ENCODE measurements at regions not wholly inside any gene's neighbourhood (a gene's known extent, or its start where the extent isn't known, plus 50 kb on each side); places are given as distances from the start of the nearest gene placed in this dataset.
"Not testable (repeated sequence)": the region's sequence is repeated elsewhere in the genome, so short reads cannot be mapped to it uniquely, and the experiment has no call there.

DNA sequence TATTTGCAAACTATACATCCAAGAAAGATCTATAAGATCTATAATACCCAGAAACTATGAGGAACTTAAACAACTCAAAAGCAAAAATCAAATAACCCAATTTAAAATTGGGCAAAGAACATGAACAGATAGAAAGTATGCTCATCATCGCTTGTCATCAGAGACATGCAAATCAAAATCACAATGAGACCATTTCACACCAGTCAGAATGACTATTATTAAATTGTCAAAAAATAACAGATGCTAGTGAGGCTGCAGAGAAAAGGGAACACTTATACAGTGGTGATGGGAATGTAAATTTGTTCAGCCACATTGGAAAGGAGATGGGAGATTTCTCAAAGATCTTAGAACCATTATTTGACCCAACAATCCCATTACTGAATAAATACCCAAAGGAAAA is 1451.7 kb upstream of the ADGRL3 start:
- DNase-seq, result no peak

DNA sequence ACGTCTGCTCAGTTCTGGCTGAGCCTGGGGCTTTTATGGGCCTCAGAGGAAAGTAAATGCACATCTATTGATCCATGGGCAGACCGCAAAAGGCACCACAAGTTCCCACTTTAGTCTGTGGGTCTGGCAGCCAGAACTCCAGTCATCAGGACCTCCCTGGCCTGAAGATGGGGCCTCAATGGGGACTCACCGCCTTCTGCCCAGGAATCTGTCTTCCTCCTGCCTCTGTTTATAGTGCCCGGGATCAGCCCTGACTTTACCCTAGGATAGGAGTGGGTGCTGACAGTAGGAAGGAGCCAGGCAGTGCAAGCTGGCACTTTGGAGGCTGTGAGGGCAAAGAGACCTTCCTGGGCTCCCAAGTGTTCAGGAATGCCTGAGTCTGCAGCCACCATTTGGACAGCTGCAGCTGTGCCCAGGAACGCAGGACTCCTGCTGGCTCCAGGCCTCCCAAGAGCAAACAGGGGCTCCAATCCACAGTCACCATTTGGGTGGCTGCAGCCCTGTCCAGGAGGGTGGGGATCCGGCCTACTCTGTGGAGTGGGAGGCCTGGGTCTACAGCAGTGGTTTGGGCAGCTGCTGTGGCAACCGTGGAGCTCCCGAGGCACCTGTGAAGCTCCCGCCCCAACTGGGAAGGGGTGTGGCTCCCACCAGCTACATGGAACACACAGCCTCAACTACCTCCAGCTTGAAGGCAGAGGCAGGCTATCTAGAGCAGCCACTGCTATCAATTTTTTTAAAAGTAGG is 1440.9 kb upstream of the ADGRL3 start:
- DNase-seq, result no peak

DNA sequence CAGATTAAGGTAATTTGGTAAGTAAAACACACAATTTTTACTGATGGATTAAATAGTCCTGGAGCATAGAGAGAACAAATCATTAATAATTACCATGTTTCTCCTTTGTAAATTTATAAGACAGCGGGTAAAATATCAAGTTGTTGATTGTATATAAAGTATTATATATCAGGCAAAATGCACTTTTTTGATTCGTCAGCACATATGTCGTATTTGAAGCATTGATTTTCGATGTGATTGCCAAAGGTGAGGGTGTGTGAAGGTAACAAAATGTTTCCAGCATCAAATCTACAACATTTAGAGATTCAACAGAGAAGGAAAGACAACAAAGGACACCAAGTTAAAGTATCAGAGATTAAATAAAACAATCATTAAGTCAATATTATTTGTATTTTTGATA is 1437.8 kb upstream of the ADGRL3 start:
- DNase-seq, result no peak

DNA sequence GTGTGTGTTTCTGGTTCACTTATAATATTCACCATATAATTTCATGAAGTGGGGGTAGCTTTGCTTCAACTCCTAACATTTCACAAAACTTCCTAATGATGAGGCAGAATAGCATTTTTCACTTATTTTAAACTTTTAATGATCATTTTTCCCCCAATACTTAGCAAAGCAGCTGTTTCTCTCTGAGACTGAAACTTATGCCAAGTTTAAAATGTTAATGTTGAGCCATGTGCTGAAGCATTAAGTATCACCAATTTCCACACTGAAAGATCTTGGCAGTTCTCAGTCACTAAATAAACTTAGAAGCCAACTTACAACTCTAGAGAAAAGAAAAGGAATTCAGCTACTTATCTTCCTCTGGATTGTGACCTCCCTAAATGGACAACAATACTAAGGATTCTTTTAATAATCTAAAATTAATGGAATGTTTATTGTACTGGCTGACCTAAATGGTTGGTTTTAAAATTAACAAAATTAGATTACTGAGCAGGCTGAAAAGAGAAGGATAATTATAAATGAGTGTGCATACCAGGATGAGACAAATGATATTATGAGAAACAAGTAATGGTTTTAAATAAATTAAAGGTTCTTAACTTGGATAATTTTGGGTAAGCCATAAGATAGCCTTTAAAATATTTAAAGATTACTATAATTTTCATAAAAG is 1429.4 kb upstream of the ADGRL3 start:
- DNase-seq, result no peak

DNA sequence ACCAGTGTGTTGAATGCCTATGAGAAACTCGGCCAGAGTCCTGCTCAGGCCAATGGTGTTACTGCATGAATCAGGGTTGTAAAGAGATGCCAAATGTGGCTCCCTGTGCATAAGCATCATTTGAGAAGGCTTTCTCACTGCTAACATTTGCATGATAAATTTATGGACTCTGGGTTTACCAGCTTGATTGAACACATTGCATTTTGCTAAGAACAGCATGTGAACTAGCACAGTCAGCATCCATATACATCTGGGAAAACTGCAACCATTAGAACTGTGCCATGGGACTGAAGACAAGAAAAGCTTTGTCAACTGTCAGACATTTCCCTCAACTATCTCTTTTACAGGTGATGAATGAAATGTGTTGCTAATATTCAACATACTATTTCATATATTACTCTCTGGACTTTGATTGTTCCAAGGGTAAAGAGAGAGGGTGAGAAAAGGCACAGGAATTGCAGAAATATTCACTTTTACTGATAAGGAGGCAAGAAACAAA is 1427.4 kb upstream of the ADGRL3 start:
- no peak for DNase-seq

DNA sequence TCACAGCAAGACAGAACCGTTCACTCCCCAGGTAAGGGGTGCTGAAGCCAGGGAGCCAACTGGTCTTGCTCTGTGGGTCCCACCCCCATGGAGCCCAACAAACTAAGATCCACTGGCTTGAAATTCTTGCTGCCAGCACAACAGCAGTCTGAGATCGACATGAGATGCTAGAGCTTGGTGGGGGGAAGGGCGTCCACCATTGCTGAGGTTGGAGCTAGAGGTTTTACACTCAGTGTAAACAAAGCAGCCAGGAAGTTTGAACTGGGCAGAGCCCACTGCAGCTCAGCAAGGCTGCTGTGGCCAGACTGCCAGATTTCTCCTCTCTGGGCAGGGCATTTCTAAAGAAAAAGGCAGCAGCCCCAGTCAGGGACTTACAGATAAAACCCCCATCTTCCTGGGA is 1419.9 kb upstream of the ADGRL3 start:
- DNase-seq, result not testable (repeated sequence)

DNA sequence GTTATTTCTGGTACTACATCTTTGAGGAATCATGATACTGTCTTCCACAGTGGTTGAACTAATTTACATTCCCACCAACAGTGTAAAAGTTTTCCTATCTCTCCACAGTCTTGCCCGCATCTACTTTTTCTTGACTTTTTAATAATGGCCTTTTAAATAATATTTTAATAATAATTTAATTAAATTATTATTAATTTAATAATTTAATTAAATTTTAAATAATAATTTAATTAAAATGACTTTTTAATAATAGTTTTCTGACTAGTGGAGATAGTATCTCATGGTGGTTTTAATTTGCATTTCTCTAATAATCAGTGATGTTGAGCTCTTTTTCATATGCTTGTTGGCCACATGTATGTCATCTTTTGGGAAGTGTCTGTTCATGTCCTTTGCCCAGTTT is 1395.0 kb upstream of the ADGRL3 start:
- no peak for DNase-seq

DNA sequence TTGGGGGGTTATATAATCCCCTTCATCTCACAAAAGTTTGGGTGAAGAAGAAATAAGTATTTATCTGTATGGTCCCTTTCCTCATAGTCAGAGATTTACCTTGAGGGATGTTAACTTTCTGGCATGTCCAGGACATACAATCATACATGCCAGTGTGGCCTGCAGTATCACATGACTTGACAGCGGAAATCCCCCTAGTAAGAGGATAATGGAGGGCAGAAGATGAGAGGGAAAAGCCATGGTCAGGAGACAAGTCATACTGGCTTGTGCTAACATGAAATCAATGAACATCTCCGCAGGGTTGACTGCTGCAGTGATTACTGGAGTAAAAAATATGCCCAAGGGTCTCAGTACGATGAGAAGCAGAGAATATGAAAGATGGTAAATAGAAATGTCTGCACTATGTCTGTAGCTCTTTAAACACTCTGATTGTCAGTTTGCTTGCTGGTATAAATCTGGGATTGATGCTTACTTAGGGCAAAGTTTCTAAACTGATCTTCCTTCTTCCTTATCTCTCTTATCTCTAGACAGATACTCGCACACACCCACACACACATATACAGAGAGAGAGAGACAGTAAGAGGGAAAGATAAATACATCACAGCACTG is 1385.6 kb upstream of the ADGRL3 start:
- no peak for DNase-seq

DNA sequence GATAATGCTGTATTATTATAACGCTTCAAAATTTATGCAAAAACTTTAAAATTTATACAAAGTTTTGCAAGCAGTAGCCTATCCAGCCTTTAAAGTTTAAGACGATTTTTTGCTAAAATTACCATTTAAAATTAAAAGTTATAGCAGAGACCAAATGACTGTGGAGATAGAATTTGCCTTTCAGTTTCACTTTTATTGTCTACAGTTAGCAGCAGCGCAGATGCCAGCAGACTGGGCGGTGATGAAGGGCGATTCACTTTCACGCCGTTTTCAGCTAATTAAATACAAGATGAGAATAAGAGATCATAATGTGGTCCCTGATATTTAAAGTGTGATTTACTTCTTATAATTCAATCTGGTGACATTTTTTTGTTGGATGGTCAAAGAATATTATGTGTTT is 1381.5 kb upstream of the ADGRL3 start:
- DNase-seq, result no peak

DNA sequence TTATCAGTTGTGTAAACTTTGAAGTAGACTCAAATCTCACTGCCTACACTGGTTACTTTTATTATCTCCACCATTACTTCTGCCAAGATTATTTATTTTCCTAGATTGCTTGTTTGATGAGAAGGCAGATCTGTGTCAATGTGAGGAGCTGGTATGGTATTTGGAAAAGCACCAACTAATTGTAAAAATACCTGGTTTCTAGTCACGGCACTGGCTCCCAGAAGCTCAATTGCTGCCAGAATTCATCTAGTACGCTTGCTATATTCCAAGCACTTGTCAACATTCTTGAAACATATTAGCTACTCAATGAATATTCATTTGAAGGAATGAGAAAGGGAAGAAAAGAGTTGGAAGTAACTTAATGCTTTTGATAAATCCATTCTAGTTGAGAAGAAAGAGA is 1376.8 kb upstream of the ADGRL3 start:
- no peak for DNase-seq

DNA sequence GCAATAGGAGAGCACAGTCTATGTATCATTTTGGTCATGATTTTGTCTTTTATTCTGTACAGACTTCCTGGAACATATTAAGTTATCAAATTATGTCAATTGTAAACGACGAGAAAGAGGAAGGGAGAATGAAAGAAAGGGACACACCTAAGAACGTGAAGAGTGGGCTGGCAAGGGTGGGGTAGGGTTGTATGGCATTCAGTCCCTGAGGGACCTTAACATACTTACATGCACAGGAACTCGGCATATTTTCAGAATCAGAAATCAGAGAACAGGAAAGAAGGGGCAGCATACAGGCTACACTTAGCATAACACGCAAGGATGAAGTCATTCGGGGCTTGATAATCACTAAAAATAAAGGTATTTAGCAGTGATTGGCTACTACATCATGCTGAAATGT is 1375.0 kb upstream of the ADGRL3 start:
- no peak for DNase-seq

DNA sequence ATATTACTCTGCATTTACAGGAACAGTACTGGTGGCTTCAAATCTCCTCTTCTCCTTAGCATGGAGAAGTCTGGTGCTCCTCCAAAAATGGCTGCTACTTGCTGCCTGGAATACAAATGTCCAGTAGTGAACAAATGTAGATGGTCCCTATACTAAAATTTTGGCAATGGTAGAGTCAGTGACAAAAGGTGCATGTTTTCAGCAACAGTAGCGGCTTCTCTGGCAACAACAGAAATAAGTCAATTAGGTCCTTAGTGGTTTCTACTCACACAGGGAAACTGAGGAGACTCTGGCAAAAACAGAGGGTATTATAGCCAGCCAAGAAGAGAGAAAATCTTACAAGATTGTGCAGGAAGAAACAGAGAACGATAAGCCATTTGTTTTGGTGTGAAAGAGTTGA is 1368.4 kb upstream of the ADGRL3 start:
- no peak for DNase-seq

DNA sequence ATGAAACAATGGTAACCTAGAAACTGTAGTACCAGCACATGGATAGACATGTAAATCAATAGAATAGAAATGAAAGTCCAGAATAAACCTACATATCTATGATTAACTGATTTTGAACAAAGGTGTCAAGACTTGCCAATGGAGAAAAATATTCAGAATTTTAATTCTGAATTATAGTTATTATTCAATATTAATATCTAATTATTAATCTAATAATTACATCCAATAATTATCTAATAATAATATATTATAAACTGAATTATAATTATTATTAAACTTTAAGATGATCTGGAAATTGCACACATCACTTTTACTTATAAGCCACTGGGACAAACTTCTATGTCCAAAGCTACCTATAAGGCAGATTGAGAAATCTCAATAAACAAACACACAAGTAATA is 1365.2 kb upstream of the ADGRL3 start:
- DNase-seq, result no peak

DNA sequence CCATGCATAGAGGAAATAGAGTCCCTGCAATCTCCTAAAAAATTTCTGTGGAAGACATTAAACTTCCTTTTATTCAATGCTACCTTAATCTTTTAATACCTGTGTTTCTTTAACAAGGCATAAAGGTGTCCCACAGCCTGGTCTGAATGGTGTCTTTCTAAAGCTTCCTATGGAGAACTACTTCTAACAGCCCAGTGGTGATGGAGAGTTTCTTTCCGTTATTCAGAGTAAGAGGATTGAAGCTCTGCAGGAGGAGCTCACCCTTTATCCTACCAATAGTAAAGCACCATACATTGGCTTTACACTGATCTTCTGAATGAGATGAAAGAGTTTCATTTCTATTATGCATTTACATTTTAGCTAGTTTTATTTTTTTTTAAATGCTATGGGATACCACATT is 1362.4 kb upstream of the ADGRL3 start:
- no peak for DNase-seq

DNA sequence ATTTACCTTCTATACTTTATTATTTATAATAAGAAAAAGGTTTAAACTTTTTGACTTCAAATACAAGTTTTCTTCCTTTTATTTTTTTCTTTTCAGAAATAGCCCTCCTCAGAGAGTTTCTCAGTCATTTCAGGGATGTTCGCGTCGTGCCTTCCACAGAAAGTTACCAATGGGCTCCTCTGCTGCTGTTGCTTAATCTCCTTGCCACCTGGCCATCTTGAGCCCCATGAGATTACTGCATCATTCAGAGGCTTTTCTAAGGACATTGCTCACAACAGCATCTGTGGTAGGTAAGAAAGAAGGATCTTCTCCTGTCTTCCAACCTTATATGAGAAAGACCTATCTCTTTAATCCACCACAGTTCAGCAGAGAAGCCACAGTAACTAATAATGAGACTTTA is 1361.9 kb upstream of the ADGRL3 start:
- DNase-seq, result no peak

DNA sequence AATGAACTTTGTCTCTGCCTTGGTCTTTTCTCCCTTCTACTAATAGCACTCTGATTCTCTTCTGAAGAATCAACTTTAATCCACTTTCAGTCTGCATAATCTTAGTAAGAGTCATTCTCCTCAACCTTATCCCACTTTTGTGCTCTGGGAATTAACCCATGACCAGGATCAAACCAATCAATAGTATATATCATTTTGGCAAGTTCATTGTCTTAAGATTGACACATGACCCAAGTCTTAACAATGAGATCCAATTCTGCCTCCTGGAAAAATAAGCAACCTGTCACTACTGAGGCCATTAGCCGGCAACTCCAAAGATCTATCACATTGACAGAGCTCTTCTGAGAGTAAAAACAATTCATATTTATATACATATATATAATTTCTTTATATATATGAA is 1358.4 kb upstream of the ADGRL3 start:
- no peak for DNase-seq

DNA sequence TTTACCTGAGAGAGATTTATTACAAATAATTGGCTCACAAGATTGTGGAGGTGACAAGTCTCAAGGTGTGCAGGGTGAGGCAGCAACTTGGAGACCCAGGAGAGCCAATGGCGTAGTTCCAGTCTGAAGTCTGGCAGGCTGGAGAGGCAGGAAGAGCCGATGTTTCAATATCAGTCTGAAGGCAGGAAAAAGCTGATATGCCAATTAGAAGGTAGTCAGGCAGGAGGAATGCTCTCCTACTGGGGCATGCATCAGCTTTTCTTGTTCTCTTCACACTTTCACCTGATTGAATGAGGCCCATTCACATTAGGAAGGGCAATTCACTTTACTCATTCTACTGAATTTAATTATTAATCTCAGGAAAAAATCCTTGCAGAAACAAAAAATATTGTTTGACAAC is 1351.7 kb upstream of the ADGRL3 start:
- DNase-seq, result no peak

DNA sequence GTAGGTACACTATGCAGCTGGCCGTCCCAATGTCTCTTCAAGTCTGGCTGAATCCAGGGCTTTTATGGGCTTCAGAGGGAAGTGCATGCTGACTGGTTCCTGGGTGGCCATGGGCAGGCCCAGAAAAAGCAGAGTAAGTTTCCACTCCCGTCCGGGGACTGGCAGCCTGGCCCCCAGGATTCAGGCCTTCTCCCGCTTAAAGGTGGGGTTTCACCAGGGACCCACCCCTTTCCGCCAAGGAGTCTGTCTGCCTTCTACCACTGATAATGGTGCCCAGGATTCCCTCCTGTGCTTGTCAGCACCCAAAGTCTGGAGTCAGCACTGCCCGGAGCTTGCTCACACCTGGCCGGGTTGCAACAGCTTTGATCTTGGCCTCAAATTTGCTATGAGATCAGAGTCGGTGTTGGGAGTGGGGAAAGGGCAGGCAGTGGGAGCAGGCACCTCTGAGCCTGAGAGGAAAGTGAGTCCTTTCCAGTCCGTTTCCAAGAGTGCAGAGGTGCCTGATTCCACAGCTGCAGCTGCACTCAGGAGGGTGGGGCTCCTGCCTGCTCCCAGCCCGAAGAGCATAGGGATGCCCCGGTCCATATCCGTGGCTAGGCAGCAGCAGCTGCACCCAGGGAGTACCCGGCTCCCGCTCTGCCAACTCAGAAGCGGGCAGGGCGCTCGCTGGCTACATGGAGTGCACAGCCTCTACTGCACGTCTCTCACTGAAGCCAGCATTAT is 1344.3 kb upstream of the ADGRL3 start:
- DNase-seq, result no peak

DNA sequence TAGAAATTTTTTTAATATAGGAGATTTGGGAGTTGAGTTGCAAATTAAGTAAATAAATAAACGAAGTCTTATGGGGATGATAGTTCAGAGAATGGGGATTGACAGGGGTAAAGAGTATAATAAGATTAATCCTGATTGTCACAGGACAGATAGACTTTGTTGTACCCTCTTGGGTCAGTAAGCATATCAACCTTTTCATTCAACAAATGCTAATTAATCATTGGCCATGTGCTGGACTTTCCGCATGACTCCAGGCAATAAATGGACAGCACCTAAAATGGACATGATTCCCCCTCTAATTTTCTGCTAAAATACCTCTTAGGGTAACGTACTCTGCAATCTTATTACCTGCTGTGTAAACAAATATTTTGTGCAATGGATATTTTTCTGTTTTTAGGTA is 1331.1 kb upstream of the ADGRL3 start:
- DNase-seq, result no peak

DNA sequence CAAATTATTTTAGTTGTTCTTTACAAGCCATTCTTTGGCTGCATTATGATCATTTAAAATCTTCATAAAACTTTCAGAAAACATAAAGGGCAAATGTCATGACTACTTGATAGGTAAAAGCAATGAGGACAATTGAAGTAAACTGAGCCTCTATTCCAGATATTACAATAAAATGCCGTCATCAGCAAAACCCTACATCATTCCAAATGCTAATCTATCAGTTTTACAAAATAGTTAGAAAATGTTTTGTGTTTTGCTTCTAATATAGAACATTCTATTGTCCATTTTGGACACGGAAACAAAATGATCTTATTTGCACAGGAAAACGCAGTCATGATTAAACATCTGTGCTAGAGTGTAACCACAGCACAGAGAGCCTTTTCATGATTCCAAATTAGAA is 1330.6 kb upstream of the ADGRL3 start:
- DNase-seq, result no peak

DNA sequence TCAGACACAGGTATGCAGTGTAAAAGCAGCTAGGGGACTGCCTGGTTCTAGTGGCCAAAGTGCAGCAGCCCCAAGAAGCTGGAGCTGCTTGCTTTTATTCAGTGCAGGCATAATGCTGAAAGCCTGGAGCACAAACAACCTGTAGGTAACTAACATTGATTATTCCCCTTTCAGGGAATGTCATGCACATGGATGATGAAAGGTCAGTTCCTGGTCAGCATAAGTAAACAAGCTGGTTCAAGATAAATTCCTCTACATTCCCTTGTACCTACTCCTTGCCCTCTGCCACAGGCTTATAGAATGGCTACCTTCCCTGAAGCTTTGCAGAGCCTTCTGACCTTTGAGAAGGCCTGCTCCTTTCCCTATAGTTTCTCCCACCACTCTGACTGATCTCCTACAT is 1318.5 kb upstream of the ADGRL3 start:
- DNase-seq, result no peak

DNA sequence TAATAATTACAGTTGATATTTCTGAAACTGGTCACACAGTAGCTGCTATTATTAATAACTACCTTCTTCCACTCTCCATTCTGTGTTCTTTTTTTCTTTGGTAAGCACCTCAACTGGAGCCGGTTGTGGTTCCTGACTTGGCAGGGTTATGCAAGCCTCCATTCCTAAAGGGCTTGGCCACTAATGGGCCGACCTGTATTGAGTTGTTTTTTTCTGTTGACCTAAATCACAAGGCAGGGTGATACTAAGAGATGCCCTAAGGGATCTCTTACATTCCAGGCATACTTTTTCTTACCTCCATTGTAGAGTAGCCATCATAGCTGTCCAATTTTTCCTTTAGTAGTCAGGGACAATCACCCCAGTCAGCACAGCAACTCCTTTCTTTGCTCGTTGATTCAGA is 1295.8 kb upstream of the ADGRL3 start:
- no peak for DNase-seq

DNA sequence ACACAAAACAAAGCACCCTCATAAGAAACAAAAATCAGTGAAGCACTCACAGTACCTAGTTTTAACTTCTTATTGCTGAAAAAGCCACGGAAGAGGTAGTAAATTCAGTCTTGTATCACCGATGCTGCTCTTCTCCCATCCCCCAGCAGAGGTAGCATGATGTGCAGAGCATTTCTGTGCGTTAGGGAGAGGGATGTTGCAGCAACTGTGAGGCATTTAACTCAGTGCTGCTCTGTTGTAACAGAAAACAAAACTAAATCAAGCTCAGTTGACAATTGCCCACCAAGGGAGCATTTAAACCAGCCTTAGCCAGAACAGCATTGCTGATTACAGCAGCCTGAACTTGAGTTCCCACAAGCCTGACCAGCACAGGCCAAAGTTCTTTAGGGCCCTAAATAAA is 1279.7 kb upstream of the ADGRL3 start:
- no peak for DNase-seq

DNA sequence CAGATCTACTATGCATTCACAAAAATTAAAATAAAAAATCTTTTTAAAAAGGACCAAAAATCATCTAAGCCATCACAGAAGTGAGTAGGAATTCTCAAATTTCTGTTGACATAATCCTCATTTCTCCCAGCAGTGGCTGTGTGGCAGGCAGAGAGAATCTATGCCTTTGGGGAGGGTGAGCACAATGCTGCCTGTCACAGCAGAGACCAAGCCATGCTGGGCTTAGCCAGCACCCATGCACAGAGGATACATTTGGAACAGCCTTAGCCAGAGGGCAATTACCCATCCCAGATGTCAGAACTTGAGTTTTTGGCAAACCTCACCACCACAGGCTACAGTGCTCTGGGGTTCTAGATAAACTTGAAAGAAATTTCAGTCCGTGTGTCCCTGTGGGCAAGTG is 1274.8 kb upstream of the ADGRL3 start:
- no peak for DNase-seq

All from T1000 (cell line).